Stomach (tissue), 4 donors: ENCODE measurements at regions not wholly inside any gene's neighbourhood (a gene's known extent, or its start where the extent isn't known, plus 50 kb on each side); places are given as distances from the start of the nearest gene placed in this dataset.

Source experiments
- EP300 ChIP-seq: sonication (generic); formaldehyde crosslinking; IDR thresholded peaks from one replicate; pipeline ENCODE4 v1.6.1; 2017; ENCODE audit warnings: antibody characterized with exemption
- POLR2A ChIP-seq, 4 donors: fragments of 450-650 bp; IDR thresholded peaks; one replicate each; pipeline ENCODE4 v1.6.1; 2016; ENCODE audit warnings: antibody characterized with exemption in 4 of 4, control low read depth in 2 of 4, mild to moderate bottlenecking in 1 of 4, moderate library complexity in 1 of 4
- POLR2AphosphoS5 ChIP-seq, 3 donors: sonication (generic); formaldehyde crosslinking; IDR thresholded peaks; one replicate each; pipeline ENCODE4 v1.6.1; 2016; ENCODE audit warnings: antibody characterized with exemption in 3 of 3
- TF ChIP-seq, protein P1 (sequence below), 7 experiments: fragments of 450-650 bp in 4 of 7; fragments of 200-600 bp in 3 of 7; sonication (generic) in 3 of 7; IDR thresholded peaks; one replicate each; pipeline ENCODE4 v1.5.1; 2016 to 2019; ENCODE audit warnings: antibody characterized with exemption in 7 of 7, control low read depth in 2 of 7, mild to moderate bottlenecking in 1 of 7

DNA sequence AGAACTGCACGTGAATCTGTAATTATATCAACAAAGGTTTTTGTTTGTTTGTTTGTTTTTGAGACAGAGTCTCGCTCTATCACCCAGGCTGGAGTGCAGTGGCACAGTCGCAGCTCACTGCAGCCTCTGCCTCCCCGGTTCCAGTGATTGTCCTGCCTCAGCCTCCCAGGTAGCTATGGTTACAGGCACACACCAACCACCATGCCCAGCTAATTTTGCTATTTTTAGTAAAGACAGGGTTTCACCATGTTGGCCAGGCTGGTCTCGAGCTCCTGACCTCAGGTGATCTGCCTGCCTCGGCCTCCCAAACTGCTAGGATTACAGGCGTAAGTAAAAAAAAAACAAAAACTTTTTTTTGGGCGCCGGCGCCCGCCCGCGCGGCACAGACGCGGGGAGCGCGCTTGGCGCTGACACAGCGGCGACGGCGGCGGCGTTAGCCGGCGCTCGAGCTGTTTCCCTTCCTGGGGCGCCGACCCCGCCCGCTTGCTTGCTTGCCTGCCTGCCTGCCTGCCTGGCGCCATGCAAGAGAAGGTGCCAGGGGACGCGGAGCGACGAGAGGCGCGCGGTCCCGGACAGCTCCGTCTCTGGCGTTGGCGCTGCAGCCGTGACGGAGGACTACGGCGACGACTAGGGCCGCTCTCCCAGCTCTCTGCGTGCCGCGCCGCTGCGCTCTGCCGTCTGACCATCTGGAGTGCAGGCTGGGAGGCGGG, 171.4 kb upstream of the NUPR2 start:
- TF ChIP-seq, protein P1, sequence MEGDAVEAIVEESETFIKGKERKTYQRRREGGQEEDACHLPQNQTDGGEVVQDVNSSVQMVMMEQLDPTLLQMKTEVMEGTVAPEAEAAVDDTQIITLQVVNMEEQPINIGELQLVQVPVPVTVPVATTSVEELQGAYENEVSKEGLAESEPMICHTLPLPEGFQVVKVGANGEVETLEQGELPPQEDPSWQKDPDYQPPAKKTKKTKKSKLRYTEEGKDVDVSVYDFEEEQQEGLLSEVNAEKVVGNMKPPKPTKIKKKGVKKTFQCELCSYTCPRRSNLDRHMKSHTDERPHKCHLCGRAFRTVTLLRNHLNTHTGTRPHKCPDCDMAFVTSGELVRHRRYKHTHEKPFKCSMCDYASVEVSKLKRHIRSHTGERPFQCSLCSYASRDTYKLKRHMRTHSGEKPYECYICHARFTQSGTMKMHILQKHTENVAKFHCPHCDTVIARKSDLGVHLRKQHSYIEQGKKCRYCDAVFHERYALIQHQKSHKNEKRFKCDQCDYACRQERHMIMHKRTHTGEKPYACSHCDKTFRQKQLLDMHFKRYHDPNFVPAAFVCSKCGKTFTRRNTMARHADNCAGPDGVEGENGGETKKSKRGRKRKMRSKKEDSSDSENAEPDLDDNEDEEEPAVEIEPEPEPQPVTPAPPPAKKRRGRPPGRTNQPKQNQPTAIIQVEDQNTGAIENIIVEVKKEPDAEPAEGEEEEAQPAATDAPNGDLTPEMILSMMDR (IDR thresholded peaks at IDR 0.05) = no peak
- TF ChIP-seq EP300 (no peak), POLR2A (IDR thresholded peaks at IDR 0.05) (no peak), POLR2AphosphoS5 (IDR thresholded peaks at IDR 0.05) (no peak)
